ENCODE measurements at regions not wholly inside any gene's neighbourhood (a gene's known extent, or its start where the extent isn't known, plus 50 kb on each side); places are given as distances from the start of the nearest gene placed in this dataset.

GRCh38 chr2:47243596-47244323, 67.4 kb upstream of the CALM2 start:
- Histone ChIP-seq H3K36me3 (ENCODE audit: control insufficient read depth in 2 of 2, extremely low read depth in 1 of 2, insufficient read depth in 2 of 2, low read length in 2 of 2) (no peaks in the 10 kb centered on the region), H4K20me1 (replicated peaks; ENCODE audit: control insufficient read depth, extremely low read depth, insufficient read depth, low read length) (no peaks in the 10 kb centered on the region), H3K4me2 (ENCODE audit: insufficient read depth, low read length) (no peak overlapping the region), H3K9ac (replicated peaks; ENCODE audit: extremely low read depth, insufficient read depth, low read length) (no peak overlapping the region), H3K9me1 (replicated peaks; ENCODE audit: control insufficient read depth, extremely low read depth, insufficient read depth, low read length) (no peaks in the 10 kb centered on the region), H3K9me3 (replicated peaks; ENCODE audit: control insufficient read depth, insufficient read depth, low read length) (no peaks in the 10 kb centered on the region), H3K79me2 (ENCODE audit: control insufficient read depth, insufficient read depth, low read length) (no peaks in the 10 kb centered on the region), H2AFZ (ENCODE audit: low read depth, low read length) (no peak overlapping the region), H3K4me1 (ENCODE audit: control insufficient read depth, extremely low read depth, insufficient read depth, low read length) (no peaks in the 10 kb centered on the region), H3K27me3 (ENCODE audit: control insufficient read depth in 2 of 2, insufficient read depth in 2 of 2, low read length in 2 of 2) (peaks cover 0 to 8% of the 10 kb centered on the region in 2 experiments), H3K27ac (ENCODE audit: insufficient read depth, low read depth, low read length) (no peak overlapping the region), H3K4me3 (replicated peaks in 1 of 3; ENCODE audit: insufficient read depth in 1 of 3, low read depth in 1 of 3, low read length in 3 of 3) (no peak overlapping the region)
- no TSS peak for BruUV-seq (replicated peaks)
- POLR2A ChIA-PET, result no interaction called here
- CTCF ChIA-PET, result no interaction called here
- FAIRE-seq, result no peak
- dilution Hi-C loops (cut with MboI; ENCODE audit: extremely low pct_ligation_motif_present, low sequenced_read_pairs), result no loop called here
- DNase-seq (ENCODE audit: low read depth, low spot score), result no peak
- TF ChIP-seq EZH2 (IDR thresholded peaks at IDR 0.05; ENCODE audit: borderline replicate concordance, low read depth, low read length, severe bottlenecking) (no peak), GATA2 (IDR thresholded peaks at IDR 0.05; ENCODE audit: insufficient read depth, insufficient read length, low read depth, low read length) (no peak), MYC (IDR thresholded peaks at IDR 0.05; ENCODE audit: low read depth, low read length) (no peak), JUN (IDR thresholded peaks at IDR 0.05; ENCODE audit: borderline replicate concordance, insufficient read depth, insufficient read length, low read depth) (no peak), FOS (IDR thresholded peaks at IDR 0.05; ENCODE audit: borderline replicate concordance, insufficient read depth, low read length) (no peak), POLR2AphosphoS5 (IDR thresholded peaks at IDR 0.05; ENCODE audit: insufficient read depth, low read depth, low read length) (no peak), MAX (IDR thresholded peaks at IDR 0.05; ENCODE audit: insufficient read depth, insufficient read length) (no peak), POLR2A (IDR thresholded peaks at IDR 0.05; ENCODE audit: low read depth, low read length) (no peak)
- TF ChIP-seq, protein P1, sequence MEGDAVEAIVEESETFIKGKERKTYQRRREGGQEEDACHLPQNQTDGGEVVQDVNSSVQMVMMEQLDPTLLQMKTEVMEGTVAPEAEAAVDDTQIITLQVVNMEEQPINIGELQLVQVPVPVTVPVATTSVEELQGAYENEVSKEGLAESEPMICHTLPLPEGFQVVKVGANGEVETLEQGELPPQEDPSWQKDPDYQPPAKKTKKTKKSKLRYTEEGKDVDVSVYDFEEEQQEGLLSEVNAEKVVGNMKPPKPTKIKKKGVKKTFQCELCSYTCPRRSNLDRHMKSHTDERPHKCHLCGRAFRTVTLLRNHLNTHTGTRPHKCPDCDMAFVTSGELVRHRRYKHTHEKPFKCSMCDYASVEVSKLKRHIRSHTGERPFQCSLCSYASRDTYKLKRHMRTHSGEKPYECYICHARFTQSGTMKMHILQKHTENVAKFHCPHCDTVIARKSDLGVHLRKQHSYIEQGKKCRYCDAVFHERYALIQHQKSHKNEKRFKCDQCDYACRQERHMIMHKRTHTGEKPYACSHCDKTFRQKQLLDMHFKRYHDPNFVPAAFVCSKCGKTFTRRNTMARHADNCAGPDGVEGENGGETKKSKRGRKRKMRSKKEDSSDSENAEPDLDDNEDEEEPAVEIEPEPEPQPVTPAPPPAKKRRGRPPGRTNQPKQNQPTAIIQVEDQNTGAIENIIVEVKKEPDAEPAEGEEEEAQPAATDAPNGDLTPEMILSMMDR (IDR thresholded peaks at IDR 0.05; ENCODE audit: extremely low read depth in 1 of 2, insufficient read depth in 1 of 2, low read depth in 1 of 2, low read length in 2 of 2), result no peak
- intact Hi-C loops (cut with micrococcal nuclease), result no loop called here
